8988T (cell line): ENCODE measurements at regions not wholly inside any gene's neighbourhood (a gene's known extent, or its start where the extent isn't known, plus 50 kb on each side); places are given as distances from the start of the nearest gene placed in this dataset.

Source experiments
- DNase-seq: peaks from one replicate; pipeline ENCODE4 v3.0.0; 2011

DNA sequence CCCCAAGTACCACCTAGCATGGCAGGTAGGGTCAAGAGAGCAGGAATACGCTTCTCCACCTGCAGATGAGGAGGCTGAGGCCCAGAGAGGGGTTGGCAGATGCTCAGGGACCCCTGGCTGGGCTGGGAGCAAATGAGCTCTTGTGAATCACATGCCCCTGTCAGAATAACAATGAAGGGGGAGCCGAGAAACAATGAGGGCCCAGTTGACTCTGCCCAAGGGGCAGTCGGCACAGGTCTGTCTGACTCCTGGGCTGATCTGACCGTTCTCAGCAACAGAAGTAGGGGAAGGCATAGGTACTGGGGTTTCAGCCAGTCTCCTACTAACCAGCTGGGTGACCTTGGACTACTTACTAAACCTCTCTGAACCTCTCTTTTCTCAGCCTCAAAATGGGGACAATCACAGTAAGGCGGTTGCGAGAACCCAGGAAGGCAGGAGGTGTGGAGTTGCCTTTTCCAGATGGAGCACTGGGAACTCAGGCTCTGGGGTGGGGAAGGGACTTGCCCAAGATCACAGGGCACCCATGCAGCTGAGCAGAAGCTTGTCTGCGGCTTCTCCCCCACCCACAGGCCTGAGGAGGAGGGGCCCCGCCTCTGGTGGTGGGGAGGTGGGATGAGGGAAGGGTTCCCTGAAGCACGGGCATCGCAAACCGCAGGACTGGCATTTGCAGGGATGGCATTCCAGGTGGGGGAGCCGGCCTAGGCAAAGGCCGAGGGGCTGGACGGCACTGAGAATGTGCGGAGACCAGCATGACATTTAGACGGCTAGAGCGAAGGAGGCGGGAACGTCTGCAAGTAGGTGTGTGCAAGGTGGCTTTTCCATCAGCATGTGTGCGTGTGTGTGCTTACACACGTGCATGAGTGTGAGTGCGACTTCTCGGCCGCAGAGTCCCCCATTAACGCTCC lies 163.0 kb downstream of the MN1 start:
- DNase-seq, result no peak

- DNase-seq, result no peak
These were observed 162.1 kb downstream of the MN1 start for GRCh38 chr22:27639248-27640086.

DNA sequence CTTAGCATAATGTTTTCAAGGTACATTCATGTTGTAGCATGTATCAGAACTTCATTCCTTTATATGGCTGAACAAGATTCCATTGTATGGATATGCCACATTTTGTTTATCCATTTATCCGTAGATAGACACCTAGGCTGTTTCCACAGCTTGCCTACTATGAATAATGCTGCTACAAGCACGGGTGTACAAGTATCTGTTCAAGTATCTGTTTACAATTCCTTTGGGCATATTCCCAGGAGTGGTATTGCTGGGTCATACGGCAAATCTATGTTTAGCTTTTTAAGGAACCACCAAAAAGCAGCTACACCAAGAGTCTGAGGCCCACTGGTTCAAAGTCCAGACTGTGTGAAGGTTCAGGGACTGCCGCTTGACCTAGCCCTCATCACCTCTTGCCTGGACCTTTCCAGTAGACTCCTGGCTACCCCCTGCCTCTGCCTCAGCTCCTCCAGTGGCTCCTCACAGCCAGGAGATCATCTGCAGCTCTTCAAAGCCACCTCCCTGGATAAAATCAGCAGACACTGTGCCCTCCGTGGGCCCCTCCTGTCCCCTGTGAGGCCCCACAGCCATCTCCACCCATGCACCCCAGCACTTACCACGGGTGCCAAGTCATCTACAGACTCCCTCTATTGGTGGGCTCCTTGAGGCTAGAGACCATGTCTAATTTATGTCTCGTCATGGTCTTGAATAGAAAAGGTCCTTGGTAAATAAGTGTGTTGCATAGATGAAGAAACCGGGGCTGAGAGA lies 160.3 kb downstream of the MN1 start:
- no peak for DNase-seq

DNA sequence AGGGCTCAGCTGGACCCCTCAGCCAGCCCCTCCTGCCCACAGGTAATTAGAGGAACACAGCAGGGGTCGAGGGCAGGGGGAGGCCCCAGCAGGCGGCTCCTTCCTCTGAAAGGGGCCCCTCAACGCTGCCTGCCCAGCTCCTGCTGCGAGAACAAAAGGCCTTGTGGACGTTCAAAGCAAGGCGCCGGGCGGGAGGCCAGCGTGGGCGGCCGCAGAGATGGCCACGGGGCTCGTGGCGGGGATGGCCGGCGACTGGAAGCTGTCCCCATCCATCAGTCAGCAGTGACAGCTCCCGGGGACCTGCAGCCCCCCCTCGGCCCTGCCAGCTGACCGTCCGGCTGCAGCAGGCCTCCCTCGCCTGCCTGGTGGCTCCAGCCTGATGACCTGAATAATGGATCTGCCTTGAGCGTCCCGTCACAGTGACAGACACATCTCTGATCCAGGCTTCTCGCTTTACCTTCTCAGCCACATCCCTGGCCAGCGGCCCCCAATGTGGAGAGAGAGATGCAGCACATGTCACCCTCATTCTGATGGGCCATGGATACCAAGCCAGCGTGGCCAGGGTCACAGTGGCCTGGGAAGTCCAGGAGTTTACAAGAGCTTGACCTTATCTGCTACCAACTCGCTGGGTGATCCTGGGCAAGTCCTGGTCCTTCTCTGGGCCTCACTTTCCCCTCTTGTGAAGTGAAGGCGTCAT lies 159.3 kb downstream of the MN1 start:
- no peak for DNase-seq

DNA sequence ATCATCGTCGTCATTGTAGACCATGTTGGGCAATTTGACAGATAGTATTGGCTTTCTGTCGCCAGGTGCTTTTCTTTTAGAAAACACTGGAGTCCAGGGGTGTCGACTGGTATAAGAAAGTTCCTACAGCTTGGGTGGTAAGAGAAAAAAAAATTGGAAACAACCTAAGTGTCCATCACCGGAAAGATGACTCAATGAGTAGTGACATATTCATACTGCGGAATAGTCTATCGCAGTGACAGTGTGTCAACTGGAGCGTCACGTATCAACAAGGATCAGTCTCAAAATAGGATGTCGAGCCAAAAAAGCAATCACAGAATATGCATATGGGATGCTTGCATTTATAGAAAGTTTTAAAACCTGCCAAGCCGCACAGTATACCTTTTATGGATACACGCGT lies 157.6 kb downstream of the MN1 start:
- DNase-seq, result no peak

DNA sequence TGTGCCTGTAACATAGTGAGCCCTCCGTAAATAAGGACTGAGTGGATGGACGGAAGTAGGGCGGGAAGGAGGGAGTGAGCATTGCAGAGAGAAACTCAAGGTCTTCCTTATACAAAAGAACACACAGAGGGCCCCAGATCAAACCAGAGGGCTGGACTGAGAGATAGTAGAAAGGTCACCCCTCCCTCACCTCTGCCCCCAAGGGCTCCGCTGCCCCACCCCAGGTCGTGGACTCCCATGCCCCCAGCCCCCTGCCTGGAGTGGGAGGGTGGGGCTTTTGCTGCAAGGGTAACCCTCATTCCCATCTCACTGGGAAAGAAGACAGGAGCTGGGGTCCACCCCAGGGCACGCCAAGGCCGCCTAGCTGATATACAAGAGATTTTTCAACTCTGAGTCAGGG lies 157.0 kb downstream of the MN1 start:
- DNase-seq, result no peak

GRCh38 chr22:27647540-27647939 lies 154.0 kb downstream of the MN1 start:
- no peak for DNase-seq

DNA sequence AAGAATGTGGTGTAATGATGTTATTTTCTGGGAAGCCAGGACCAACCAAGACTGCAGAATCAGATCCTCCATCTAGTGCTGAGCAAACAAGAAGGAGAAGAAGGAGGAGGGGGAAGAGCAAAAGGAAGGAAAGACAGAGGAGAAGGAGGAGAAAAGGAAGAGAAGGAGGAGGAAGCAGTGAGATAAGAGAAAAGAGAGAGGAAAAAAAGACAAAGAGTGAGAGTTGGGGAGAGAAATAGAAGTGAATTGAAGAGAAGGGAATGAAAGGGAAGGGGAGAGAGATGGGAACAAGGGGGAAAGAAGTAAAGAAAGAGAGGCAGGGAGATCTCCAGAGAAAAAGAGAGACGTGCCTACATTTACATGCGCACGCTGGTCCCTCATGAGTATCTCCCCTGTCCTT lies 153.5 kb downstream of the MN1 start:
- DNase-seq, result no peak

DNA sequence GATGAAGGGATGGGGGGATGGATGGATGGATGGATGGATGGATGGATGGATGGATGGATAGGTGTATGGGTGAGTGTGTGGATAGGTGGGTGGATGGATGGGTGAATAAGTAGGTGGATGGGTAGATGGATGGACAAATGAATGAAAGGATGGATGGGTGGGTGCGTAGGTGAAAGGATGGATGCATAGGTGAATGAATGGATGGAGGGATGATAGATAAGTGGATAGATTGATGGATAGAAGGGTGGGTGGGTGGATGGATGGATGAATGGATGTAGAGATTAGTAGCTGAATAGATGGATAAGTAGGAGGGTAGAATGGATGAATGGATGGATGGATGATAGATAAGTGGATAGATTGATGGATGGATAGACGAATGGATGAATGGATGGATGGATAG lies 152.7 kb downstream of the MN1 start:
- DNase-seq, result no peak

DNA sequence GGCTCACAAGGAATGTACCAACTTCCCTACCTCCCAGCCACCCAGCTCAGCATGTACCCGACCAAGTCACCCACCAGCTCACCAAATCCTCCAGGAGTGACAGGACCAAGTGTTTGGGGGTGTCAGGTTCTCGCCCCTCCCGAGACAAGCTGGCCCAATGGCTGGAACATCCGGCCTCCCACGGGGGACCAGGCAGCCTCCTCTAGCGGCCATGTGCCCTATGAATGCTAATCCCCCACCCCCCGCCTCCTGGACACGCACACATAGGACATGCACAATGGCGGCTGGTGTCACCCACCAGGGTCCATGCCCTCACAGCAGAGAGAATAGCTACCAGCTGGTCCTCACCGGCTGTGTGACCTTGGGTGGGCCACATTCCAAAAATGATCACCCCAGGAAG lies 151.0 kb downstream of the MN1 start:
- no peak for DNase-seq

GRCh38 chr22:27650985-27651384 lies 150.6 kb downstream of the MN1 start:
- no peak for DNase-seq

DNA sequence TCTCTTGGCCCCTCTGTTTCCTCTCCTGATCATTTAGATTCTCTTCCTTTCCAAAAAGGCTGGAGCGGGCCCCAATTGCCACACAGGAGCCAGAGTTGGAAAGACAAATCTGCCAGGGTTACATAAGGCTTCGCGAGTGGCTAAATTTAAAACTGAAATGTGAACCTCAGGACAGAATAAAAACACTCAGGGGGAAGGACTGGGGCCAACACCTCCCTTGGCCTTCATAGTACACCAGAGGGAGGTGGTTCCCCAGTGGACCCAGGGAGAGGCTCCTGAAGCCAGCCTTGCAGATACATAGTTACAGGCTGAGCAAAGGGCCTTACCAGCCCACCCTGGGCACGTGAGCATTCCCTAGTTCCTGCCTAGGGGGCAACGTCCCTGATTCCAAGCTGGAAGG lies 150.1 kb downstream of the MN1 start:
- DNase-seq, result no peak

GRCh38 chr22:27654546-27655445 lies 146.8 kb downstream of the MN1 start:
- no peak for DNase-seq

- no peak for DNase-seq
These were observed 145.9 kb downstream of the MN1 start for GRCh38 chr22:27655582-27656185.

- DNase-seq, result no peak
These were observed 144.6 kb downstream of the MN1 start for GRCh38 chr22:27656970-27657369.

- DNase-seq, result no peak
These were observed 141.2 kb downstream of the MN1 start for GRCh38 chr22:27660306-27660705.

- no peak for DNase-seq
These were observed 138.9 kb downstream of the MN1 start for GRCh38 chr22:27662359-27663301.

DNA sequence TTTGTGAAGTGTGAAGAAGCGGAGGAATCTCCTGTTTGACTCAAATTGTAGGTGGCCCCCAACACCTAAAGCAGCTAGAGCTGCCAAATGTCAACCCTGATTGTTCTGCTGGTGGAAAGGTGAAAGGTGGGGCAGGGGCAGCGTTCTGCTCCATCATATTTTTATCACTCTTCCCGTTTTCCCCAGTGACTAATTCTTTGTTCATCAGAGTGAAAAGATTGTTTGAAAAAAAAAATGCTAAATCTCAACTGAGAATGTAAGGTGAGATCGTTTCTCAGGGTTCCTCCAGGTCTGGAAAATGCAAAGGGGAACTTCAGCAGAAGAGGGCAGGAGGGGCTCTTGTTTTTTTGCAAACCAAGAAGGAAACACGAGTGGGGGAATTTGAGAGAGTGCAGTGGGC lies 137.7 kb downstream of the MN1 start:
- DNase-seq, result no peak

DNA sequence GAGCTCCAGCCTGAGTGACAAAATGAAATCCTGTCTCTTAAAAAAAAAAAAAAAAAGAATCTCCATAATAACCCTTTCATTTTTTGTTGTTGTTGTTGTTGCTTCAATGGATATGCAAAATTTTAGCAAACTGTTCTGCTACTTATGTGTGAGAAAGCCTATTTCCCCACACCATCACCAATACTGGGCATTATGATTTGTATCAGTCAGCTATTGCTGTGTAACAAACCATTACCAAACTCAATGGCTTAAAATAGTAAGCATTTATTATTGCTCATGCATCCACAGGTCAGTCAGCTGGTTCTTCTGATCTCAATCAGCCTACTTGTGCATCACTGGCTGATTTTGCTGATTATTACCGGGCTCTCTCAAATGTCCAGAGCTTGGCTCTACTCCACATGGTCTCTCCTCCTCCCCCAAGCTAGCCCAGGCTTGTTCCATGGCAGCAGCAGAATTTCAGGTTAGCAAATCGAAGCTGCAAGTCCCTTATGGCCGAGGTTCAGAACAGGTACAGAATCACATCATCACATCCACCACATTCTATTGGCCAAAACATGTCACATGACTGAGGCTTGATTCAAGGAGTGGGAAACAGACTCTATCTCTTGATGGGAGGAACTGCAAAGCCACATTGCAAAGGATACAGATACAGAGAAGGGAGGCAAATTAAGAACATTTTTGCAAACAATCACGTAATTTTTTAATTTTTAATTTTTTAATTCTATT lies 135.1 kb downstream of the MN1 start:
- DNase-seq, result no peak
